A172 (cell line): ENCODE measurements at regions not wholly inside any gene's neighbourhood (a gene's known extent, or its start where the extent isn't known, plus 50 kb on each side); places are given as distances from the start of the nearest gene placed in this dataset.

Source experiments
- DNase-seq: peaks from one replicate; pipeline ENCODE4 v3.0.0-alpha.2; 2015; ENCODE audit warnings: low spot score

DNA sequence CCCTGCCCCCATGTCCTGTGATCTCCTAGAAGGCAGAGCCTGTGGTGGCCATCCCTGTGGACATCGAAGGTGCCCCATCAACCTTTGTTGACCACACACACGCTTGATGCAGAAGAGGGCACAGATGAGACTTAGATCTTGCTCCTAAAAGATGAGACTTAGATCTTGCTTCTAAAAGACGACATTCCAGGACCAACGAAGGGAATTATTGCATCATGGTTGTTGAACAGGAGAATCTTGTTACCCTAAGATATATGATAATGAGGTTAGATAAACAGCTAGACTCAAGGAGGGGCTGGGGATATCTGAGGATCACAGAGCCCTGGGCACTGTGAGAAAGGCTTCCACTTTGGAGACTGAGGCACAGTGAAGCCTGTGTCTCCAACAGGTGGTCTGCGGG, 91.1 kb upstream of the WSCD2 start:
- no peak for DNase-seq

DNA sequence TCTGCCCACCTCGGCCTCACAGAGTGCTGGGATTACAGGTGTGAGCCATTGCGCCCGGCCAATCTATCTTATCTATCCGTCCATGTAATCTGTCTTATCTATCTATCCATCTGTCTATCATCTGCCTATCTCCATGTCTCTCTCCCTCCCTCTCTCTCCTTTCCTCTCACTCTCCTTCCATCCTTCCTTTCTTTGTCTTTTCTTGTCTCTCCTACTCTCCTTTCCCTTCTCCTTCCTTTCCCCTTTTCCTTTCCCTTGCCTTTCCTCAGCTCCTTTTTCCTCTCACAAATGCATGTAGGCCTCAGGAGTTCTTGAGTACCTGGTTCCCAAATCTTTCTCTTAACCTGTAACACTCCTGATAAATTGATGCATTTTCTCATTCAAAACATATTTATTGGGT, 89.3 kb upstream of the WSCD2 start:
- no peak for DNase-seq

DNA sequence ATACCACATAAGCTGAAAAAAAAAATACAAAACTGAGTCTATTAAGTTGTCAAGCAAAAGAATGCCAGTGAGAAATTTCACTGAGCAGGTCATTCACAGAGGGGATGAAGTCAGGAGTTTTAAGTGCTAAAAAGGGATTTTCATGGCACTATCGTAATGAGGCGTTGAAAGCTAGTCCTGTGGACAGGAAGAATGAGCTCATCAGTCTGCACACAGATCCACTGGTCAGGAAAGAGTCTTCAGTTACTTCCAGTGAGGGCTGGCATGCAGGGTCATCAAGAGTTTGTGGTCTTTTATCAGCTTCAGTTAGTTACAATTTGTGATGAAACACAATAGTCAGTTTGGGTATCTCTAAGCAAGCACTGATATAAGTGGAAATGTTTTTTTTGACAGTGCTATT, 88.1 kb upstream of the WSCD2 start:
- no peak for DNase-seq

DNA sequence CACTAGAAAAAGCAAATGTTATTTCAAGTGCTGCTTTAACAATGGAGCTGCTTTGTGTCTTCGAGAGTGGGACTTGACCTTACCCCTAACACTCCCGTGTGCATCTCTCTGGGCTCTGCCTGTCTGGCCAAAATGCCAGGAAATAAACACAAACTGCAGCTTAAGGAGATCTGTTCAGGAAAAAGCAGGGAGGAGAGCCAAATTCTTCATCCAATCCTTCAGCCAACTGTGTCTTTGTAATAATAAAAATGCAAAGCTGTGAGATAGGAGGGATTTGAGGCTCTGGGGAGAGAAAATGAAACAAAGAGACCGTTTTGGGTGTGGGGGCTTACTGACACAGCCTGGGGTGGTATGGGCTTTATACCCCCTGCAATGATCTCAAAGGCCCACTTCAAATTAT, 85.8 kb upstream of the WSCD2 start:
- DNase-seq: no peak

DNA sequence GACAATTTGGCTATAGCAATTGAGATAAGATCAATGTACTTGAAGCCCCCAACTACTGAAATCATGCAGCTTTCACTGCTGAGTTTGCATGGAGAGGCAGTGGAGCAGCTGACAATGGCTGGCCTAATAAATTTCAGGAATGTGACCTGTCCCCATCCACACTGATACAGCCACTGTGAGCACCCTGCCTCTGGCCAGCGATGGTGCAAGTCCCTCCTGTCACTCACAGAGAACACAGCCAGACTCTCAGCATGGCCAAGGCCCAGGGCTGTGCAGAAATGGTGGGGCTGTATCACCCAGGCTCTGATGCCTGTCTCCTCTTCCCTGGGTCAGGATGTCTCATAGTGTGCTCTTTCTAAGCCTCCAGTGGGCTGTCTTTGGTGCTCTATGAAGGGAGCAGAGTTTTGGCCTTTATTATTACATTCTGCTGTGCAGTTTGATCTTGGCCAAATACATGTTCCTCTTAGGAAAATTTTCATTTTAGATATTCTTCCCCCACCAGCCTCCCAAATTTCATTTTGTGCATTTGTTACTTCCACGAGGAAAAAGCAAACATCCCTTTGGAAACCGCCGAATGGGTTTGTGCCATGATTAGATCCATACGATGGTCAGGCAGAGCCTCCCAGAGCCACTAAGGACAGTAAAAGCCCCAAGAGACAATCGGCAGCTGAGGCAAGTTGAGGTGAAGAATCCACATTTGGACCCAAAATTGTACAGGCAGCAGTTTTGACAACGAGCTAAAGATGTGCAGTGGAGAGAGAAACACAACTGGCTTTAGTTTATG, 85.1 kb upstream of the WSCD2 start:
- DNase-seq: no peak

DNA sequence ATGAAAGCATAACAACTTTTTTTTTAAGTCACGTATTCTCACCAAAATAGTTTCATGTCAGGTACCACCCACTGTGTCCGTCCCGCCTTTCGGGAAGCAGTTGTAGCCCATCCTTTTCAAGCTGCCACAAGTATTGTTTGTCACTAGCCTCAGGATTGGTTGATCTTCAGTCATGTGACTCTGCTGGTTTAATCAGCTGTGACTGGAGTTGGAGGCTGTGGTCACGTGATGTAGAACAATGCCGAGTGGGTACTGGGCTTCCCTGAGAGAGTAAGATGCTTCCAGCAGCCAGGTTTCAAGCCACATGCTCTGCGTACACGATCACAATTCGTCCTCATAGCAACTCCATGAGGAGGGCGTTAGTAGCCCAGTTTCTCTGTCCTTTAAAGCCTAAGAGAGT, 83.0 kb upstream of the WSCD2 start:
- no peak for DNase-seq

DNA sequence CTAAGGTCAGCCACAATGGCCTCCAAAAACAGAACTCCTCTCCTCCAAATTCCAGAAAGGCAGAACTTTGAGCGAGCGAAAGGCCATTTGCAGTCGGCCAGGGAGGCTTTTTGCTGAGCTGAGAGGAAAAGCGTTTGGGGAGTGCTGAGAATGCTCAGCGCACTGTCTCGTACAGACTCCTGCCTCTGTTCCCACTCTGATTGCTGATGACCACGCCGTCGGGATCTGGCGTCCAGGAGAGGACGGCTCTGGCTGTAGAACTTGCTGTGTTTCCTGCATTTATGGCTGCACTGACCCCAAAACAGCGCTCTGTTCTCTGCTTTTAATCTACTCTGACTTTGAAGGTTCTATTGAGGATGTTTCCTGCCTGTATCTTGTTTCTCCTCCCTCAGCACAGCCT, 82.4 kb upstream of the WSCD2 start:
- DNase-seq: no peak

DNA sequence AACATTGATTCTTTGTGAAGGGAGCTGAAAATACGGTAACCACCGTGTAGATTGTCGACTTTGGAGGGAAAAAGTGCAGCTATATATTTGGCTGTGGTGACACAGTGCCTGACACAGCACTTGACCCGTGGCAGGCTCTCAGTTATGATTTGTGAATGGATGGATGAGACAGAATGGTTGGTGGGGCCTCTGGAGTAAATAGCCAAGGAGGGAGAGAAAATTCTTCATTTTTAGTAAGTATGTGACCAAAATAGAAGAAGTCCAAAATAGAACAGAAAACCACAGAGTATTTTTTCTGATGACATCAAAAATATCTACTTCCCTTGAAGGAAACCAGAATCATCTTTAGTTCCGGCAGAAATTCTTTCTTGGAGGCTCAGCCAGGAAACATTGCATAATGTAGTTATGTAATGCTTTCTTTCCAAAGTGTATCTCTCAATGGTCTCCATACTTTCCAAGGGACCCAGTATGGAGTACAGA, 82.0 kb upstream of the WSCD2 start:
- no peak for DNase-seq

DNA sequence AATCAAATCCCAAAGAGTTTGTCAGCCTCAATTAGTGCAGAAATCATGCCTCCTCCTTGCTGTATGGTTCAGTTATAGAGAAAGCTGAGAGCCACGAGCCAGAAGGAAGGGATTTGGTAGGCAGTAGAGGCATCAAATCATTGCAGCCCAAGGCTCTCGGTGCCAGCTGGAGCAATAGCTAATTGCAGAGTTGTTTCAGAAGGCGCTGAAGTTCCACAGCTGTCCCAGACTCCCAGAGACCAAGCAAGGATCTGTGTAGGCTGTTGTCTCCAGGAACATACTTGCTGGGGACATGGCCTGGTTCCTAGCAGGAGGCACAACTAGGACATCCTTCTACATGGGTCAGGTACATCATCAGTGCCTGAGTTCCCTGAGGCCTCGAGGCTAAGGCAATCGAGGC, 80.4 kb upstream of the WSCD2 start:
- DNase-seq: no peak

DNA sequence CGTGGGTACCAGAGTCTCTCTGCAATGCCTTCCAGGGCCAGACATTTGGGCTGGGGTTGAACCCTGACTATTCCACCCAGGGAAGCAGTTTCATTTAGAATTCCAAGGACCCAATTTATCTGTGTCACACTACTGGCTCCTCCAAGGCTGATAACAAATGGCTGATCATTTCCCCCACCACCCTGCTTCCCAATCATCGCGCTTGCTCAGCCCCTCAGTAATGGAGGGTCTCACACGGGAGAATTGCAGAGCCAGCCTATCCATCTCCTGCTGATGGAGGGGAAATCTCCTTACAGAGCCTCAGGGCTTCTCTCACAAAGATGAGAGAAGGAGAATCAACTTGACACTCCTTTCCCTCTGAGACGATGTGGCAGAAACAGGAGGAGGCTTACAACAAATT, 78.4 kb upstream of the WSCD2 start:
- DNase-seq: no peak

DNA sequence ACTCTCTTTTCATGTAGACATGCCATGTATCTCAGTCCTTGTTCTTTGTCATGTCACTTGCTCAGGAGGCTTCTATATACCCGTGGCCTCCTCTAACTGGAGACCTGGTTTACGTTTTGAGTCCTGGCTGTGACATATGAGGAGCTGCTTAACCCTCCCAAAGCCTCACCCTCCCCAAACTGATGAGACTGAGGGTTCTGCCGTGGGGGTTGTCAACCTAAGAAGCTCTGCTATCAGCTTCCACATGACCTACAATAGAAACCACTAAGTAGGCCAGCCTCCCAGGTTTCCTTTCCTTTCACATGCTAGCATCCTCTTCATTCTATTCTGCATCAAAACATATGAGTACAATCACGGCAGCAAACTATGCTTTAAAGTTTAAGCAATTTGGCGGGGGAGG, 76.8 kb upstream of the WSCD2 start:
- no peak for DNase-seq

DNA sequence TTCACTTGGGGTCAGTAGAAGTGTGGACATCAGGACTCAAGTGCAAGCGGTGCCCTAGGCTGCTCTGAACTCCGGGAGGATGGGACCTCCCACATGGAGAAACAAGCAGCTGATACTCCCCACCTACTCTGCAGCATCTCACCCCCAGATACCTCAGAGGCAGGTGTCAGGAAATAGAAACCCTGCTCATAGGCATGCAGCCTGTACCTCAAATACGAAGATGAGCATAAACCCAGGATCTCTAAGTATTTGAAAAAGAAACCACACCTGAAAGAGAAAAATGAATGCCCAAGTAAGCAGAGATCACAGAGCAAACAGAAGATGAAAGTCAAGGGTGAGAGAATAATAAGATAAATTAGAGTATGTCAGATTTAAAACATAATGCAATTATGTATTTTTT, 75.6 kb upstream of the WSCD2 start:
- DNase-seq: no peak

DNA sequence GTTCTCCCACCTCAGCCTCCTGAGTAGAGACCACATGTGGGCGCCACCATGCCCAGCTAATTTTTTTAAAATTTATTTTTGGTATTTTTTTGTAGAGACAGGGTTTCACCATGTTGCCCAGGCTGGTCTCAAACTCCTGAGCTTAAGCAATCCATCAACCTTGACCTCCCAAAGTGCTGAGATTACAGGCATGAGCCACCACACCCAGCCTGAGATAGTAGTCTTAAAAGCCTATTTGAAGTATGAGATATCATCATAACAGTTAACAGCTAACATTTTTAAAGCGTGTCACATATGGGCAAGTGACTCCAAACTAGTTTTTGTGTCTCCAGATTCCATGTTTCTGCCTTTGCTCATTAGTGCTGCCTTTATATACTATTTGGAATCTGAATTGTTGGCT, 74.6 kb upstream of the WSCD2 start:
- DNase-seq: no peak

DNA sequence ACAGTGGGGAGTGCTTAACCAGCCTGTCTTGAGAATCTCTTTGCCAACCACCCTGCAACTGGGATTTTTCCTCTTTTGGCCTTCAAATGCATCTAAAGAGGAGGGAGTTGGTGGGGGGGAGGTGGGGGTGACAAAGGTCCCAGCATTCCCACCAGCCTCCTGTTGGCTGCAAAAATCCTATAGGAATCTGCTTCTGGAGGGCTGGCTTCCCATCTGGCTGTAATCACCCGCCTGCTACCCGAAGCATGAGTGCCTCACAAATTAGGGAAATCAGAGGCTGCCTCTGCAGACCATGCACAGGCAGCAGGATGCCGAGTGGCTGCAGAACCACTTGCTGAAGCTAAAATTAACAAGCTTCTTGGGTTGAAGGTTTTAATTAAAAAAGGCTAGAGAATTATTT, 73.9 kb upstream of the WSCD2 start:
- no peak for DNase-seq

DNA sequence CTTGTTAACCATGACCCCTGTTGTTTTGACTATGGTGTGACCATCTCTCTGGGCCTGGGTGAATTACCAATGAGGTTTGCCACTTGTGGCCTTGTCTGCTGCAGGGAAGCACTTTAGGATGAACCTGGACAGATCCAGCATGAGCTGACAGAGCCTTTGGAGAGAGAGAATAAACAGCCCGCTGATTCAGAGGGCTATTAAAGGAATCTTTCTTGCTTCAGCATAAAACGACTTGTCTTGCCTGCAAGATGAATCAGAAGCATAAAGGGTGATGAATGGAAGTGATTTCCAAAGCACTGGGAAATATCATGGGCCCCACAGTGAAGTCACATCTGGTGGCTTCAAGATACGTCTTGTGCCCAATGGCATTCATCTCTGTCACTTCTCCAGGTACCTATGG, 69.0 kb upstream of the WSCD2 start:
- DNase-seq: no peak

DNA sequence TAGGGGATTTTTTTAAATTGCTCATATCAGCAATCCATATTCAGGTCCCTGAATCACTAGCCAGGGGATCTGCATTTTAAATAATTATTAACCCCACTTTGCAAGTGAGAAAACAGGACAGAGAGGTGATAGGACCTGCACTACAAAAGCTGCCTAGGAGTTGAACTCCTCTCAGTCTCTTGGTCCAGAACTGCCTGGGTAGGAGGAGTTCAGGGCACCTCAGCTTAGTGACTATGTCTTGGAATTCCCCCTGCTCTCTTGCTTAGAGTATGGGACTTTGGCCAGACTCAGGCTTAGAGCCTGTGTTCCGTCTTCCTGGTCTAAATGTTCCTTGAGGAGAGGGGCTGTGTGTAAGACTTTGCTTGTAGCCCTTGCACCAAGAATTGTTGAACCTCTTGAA, 68.2 kb upstream of the WSCD2 start:
- DNase-seq: no peak

DNA sequence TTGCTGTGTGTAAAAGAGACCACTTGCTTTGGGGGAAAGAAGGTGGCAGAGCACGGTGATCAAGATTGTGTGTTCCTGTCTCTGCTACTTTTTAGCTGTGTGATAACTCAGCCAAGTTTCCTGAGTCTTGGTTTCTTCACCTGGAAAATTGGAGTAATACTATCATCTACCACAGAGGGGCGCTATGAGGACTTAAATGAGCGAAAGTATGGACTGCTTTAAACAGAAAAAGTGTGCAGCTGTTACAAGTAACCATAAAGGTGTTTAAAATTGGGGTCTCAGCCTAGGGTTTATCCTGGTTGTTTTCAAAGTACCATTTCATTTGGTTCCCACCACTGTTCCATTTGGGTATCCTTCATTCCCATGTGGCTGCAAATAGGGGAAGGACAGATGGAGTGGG, 65.9 kb upstream of the WSCD2 start:
- no peak for DNase-seq

DNA sequence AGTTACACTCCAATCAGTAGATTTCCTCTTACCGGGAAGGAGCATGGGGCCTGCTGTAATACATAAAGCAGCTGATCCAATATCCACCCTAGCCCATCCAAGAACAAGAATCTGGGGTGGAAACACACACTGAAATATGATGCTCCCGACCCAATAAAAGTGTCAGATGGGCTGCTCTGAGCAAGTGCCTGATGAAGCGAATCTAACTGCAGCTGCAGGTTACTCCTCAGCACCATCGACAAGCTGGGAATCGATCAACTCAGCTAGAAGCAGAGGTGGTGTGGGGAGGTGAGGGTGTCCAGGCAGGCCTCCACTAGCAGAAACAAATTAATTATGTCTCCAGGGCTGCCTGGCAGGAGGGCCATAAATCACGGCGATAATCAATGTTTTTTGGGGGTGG, 64.0 kb upstream of the WSCD2 start:
- no peak for DNase-seq

DNA sequence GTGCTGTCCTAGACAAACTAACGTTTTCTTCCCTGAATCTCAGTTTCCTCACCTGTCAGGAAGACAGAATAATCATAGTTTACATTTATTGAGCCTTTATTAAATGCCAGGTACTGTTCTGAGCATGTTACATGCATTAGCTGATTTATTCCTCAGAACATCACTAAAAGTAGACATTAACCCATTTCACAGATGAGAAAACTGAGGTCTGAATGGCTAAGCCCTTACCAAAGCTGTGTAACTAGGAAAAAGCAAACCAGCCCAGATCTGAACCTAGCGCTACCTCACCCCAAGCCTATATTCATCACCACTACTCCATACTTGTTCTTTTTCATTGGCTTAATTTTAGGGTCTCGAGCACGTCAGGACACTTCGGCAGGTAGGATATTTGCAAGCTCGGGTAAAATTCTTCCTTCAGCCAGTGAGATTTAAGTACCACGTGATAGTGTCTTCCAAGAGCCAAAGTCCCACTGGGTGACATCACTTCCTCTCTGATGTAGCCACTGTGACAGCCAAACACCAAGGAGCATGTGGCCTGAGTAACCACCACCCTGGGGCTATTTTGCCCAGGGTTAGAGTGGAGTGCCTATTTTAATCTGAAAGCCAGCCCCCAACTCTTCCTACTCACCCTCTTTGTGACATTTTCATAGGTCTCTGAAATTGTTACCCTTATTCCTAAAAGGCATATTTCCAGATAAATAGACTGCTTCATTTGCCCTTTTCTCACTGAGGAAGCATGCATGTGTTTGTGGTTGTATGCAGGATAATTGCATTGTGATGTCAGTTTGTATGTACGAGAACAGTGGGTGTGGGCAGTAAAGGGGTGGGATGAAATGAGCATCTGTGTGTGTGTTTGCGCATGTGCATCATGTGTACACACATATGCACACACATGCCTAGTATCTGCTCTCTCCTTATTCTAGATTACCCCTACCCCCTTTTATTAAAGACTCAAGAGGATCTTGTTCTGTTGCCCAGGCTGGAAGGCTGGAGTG, 62.2 kb upstream of the WSCD2 start:
- DNase-seq: no peak

DNA sequence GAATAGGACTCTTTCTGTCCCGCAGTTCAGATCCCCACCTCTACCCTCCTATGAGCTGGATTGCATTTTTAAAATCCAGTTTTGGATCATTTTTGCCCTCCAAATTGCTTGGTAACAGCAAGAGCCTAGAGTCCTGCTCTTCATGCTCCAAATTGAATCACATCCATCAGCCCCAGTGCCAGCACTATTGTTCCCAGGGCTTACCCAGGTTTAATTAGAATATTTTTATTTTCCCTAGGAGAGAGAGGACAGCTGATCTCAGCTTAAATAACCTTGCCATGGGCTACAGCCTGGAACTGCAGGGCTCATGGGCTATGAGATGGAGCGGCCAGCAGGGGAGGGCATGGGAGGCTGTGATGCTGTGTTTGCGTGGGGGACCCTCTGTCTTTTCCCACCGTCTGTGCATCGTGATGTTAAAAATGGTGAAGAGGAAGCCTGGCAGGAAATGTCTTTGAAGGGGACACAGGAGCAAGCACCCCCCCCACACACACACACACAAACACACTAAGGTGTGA, 59.4 kb upstream of the WSCD2 start:
- DNase-seq: no peak

DNA sequence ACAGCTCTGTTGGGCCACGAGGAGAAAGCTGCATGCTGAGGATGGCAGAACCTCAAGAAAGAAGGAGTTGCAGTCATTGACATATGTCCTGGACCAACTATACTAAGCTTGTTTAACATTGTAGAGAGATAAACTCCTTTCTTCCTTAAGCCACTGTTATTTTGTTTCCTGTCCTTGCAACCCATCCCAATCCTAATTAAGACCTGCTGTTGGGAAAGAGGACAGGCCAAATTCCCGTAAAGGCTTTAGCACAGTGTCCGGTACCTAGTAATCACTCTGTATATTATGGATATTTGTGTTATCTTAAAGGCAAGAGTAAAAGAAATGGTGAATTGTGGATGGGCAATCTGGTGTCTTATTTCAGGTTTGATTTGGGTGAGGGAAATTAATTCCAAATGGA, 53.5 kb upstream of the WSCD2 start:
- no peak for DNase-seq

DNA sequence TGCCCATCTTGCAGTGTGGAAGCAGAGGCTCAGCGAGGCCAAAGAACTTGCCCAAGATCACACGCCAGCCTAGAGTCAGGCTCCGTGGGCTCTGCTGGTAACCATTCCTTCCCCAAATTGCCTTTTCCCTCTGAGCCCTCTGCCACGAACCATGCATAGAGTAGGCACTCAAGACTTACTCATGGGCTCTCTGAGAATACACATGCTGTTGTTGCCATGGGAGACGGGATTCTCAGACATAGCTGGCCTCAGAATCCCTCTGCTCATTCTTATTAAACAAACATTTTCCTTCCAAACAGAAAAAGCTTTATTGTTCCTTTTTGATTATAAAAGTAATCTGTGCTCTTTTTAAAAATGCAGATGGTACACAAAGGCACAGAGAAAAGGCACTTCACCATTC, 52.5 kb upstream of the WSCD2 start:
- DNase-seq: no peak

DNA sequence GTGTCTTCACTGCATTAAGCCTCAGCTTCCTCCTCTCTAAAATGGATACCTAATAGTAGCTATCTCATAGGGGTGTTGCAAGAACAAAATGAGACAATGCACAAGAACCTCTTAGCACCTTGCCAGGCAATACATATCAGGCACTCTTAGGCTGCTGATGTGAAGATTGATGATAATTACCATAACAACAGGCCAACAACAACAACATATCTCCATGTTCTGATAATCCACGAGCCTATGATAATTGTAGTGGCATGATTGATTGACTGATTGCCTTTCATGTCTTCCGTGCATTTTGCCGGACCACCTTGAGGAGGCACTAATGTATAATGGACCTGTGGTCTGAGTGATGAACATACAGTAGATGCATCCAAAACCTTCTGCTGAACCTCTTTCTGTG, 50.7 kb upstream of the WSCD2 start:
- DNase-seq: no peak
